Activated CD4-positive, alpha-beta memory T cell treated with anti-CD3 and anti-CD28 coated beads for 36 hours (primary cell): ENCODE measurements at regions not wholly inside any gene's neighbourhood (a gene's known extent, or its start where the extent isn't known, plus 50 kb on each side); places are given as distances from the start of the nearest gene placed in this dataset.

Source experiments
- CTCF ChIA-PET: fragments of 350-600 bp; sonication (Branson Sonifier 250); formaldehyde crosslinking; loops from one replicate; lab custom pipeline; 2021; ENCODE audit warnings: antibody characterized with exemption, inconsistent platforms; lab: Charles Lee
- POLR2A ChIA-PET: fragments of 350-600 bp; sonication (Branson Sonifier 250); formaldehyde crosslinking; loops from one replicate; lab custom pipeline; 2021; ENCODE audit warnings: antibody characterized with exemption; lab: Charles Lee
- DNase-seq: peaks from one replicate; pipeline ENCODE4 v3.0.0-alpha.2; 2020
- H3K27ac Mint-ChIP-seq: one replicate; pipeline ENCODE4 v1.8.0; 2021; ENCODE audit warnings: mixed read lengths
- H3K27me3 Mint-ChIP-seq: one replicate; pipeline ENCODE4 v1.8.0; 2021; ENCODE audit warnings: mixed read lengths
- H3K36me3 Mint-ChIP-seq: one replicate; pipeline ENCODE4 v1.8.0; 2021; ENCODE audit warnings: mixed read lengths
- H3K4me1 Mint-ChIP-seq: one replicate; pipeline ENCODE4 v1.8.0; 2021; ENCODE audit warnings: low read depth, mixed read lengths
- H3K4me3 Mint-ChIP-seq: one replicate; pipeline ENCODE4 v1.8.0; 2021; ENCODE audit warnings: mild to moderate bottlenecking, mixed read lengths
- H3K9me3 Mint-ChIP-seq: one replicate; pipeline ENCODE4 v1.8.0; 2021; ENCODE audit warnings: mixed read lengths
- intact Hi-C: fragments of 100-400 bp; cut with micrococcal nuclease; formaldehyde crosslinking; loops from one replicate; pipeline ENCODE4 v1.15.1; 2023

DNA sequence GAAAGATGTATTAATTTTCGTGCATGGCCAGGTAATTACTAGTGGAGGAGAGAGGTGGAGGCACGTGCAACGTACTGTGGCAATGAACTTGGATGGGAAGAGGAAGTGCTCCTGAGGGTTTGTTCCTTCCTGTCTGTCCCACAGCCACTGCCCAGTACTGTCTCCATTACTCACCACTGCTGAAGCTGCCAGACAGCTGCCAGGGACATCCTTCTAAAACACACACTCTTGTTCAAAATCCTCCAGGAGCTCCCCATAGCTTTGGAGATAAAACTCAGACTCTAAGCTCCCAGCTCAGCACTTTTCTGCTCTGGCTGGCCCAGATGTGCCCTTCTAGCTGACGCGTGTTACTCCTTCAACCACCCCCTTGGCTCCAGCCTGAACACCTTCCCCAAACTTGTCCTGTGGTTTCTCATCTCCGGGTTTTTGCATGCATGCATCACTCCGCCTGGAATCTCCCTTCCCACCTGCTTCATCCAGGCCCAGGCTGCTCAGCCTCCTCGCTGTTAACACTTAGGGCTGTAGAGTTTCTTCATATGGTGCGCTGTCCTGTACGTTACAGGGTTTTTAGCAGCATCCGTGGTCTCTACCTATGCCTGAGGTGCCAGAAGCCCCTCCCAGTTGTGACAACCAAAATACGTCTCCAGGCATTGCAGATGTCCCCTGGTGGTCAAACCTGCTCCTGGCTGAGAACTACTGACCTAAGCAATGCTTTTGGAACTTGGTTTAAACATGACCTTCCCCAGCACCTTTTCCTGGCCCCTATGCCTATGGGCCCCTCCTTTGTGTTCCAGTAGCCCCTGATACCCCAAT is 69.5 kb downstream of the C11orf91 start:
- ChIA-PET POLR2A (no interaction called here), CTCF (no interaction called here)
- Mint-ChIP-seq H3K27ac (no peak overlapping the region), H3K4me1 (no peaks in the 10 kb centered on the region), H3K27me3 (peaks cover 27% of the 10 kb centered on the region), H3K9me3 (peaks cover 3% of the 10 kb centered on the region), H3K4me3 (no peak overlapping the region), H3K36me3 (no peaks in the 10 kb centered on the region)
- intact Hi-C loops: no loop called here
- no peak for DNase-seq

DNA sequence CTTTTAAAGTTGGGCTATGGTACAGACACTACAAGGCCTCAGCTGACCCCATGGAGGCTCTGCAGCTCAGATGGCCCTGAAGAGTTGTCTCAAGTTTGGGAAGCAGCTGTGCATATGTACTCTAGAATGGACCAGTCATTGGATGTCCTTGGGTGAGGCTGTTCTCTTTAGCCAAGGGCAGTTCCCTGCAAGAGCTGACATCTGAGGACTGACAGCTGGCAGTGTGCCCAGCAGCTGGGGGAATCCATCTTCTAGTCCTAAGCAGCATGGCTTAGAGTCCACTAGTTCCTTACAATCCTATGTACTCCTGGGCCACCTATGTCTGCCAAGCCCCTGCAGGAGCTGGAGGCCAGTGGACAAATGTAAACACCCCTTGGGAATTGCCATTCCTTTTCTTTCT is 76.5 kb downstream of the C11orf91 start:
- peaks cover 3% of the 10 kb centered on the region for H3K27me3 Mint-ChIP-seq

DNA sequence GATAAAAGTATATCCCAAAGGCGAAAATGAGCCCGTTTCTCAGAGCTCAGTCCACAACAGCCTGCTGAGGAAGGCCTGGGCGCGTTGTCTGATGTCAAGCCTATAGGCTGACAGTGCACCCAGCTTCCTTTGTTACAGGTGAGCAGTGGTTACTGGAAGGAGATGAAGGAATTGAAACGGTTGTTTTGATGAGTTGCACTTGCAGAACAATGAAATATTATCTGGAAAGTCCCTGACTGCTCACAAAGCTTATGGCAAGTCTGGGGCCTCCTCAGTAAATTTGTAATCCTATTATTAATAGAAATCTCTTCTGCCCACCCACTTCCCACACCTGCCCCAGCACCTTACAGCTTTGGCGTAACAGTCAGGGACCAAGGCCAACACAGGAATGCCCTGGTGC is 77.8 kb downstream of the C11orf91 start:
- Mint-ChIP-seq H3K4me3 (no peak overlapping the region), H3K9me3 (no peaks in the 10 kb centered on the region), H3K27ac (no peak overlapping the region), H3K4me1 (no peaks in the 10 kb centered on the region), H3K27me3 (peaks cover 3% of the 10 kb centered on the region), H3K36me3 (no peaks in the 10 kb centered on the region)
- intact Hi-C loops: no loop called here
- peak; percentile 10 for DNase-seq
- POLR2A ChIA-PET: no interaction called here
- CTCF ChIA-PET: no interaction called here

More for the DNA sequence above, 76.5 kb downstream of the C11orf91 start:
- Mint-ChIP-seq H3K4me1 (no peaks in the 10 kb centered on the region), H3K36me3 (no peaks in the 10 kb centered on the region), H3K9me3 (no peaks in the 10 kb centered on the region), H3K4me3 (no peak overlapping the region), H3K27ac (no peak overlapping the region)
- ChIA-PET CTCF (no interaction called here), POLR2A (no interaction called here)
- intact Hi-C loops: no loop called here
- DNase-seq: no peak

DNA sequence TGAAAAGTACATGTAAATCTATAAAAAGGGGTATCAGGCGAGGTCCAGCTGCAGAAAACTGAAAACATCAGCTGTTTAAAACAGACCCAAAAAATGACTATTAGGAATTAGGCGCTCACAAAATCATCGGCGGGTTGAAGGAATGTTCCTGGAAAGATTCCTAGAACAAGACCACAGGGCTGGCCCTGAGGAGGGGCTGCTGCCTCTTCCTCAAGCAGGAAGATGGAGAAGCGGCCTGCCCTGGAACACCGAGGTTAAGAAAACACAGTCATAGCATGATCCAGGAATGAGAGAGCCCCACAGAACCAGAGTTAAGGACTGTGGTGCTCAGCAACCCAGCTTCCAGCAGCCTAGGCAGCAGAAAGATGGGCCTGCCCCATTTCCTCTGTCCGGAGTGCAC is 78.4 kb downstream of the C11orf91 start:
- no peak for DNase-seq
- H3K4me3 Mint-ChIP-seq: no peak overlapping the region
- H3K4me1 Mint-ChIP-seq: no peaks in the 10 kb centered on the region
- H3K27ac Mint-ChIP-seq: no peak overlapping the region
- intact Hi-C loops: no loop called here
- POLR2A ChIA-PET: no interaction called here
- H3K9me3 Mint-ChIP-seq: no peaks in the 10 kb centered on the region
- H3K36me3 Mint-ChIP-seq: no peaks in the 10 kb centered on the region
- CTCF ChIA-PET: no interaction called here
- H3K27me3 Mint-ChIP-seq: peaks cover 7% of the 10 kb centered on the region

DNA sequence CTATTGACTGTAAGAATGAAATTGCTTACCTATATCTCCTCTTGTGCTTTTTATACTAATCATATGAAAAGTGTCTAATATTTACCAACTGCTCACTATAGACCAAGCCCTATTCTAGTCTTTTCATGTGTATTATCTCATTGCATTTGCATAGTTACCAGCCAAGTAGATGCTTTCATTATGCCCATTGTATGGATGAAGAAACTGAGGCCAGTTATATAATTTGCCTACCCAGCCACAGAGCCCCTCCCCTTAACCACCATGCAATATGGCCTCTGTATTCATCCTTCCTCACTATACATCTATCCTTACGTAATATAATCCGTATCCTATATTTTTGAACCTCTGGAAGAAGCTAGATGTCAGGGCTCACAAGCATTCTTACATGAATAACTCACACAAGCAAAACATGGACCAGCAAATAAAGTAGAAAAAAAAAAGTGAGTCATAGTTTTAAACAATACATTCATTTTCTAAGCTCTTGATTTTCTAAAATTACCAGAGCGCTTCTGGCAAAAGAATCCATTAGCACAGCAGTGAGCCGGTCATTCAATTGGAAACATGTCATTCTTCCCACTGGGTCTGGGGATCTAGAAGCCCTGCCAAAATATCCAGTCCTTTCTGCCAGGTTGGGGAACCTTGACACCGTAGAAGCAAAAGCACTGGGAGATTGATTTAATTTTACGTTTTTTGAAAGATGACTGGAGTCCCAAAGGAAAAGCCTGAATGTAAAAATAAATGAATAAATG is 80.0 kb downstream of the C11orf91 start:
- H3K36me3 Mint-ChIP-seq: no peaks in the 10 kb centered on the region
- POLR2A ChIA-PET: no interaction called here
- intact Hi-C loops: no loop called here
- no peaks in the 10 kb centered on the region for H3K9me3 Mint-ChIP-seq
- no peaks in the 10 kb centered on the region for H3K4me1 Mint-ChIP-seq
- H3K4me3 Mint-ChIP-seq: no peak overlapping the region
- H3K27ac Mint-ChIP-seq: no peak overlapping the region
- CTCF ChIA-PET: no interaction called here
- peaks cover 8% of the 10 kb centered on the region for H3K27me3 Mint-ChIP-seq
- no peak for DNase-seq

DNA sequence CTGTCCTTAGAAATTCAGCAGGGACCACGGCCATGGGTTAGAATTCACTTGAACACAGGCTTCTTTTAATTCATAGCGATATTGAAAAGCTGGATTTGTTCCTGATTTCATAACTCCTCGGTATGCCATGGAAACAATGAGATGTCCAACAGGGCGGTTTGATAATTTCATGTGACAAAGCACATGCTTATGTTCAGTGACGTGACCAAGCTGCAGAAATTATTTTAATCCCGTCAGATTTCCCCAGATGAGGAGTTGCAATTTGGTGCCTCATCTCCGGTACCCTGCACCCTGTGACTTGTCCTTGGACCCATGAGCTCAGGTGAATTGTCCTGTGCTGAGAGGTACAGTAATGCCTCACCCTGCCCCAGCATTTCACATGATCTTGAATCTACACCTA is 81.7 kb downstream of the C11orf91 start:
- no peak for DNase-seq
- H3K36me3 Mint-ChIP-seq: no peaks in the 10 kb centered on the region
- intact Hi-C loops: no loop called here
- no peak overlapping the region for H3K27ac Mint-ChIP-seq
- POLR2A ChIA-PET: no interaction called here
- H3K9me3 Mint-ChIP-seq: no peaks in the 10 kb centered on the region
- peaks cover 8% of the 10 kb centered on the region for H3K27me3 Mint-ChIP-seq
- CTCF ChIA-PET: no interaction called here
- no peaks in the 10 kb centered on the region for H3K4me1 Mint-ChIP-seq
- H3K4me3 Mint-ChIP-seq: no peak overlapping the region

DNA sequence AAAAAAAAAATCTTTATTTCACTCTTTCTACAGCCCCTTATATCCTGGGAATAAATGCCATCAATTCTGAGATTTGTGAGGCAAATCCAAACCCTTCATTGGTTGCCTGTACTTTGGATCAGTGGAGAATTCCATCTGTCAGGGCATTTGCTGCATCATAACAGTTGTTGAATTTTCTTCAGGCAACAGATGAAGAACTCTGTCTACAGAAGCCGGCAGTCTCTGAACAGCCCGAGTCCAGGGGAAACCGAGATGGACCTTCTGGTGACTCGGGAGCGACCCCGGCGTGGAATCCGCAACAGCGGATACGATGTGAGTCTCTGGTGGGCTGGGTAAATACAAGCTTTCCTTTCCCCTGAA is 82.3 kb downstream of the C11orf91 start:
- intact Hi-C loops: no loop called here
- Mint-ChIP-seq H3K4me3 (no peak overlapping the region), H3K36me3 (no peaks in the 10 kb centered on the region), H3K27me3 (peaks cover 8% of the 10 kb centered on the region), H3K9me3 (no peaks in the 10 kb centered on the region), H3K4me1 (no peaks in the 10 kb centered on the region), H3K27ac (no peak overlapping the region)
- DNase-seq: no peak
- POLR2A ChIA-PET: no interaction called here
- CTCF ChIA-PET: no interaction called here

DNA sequence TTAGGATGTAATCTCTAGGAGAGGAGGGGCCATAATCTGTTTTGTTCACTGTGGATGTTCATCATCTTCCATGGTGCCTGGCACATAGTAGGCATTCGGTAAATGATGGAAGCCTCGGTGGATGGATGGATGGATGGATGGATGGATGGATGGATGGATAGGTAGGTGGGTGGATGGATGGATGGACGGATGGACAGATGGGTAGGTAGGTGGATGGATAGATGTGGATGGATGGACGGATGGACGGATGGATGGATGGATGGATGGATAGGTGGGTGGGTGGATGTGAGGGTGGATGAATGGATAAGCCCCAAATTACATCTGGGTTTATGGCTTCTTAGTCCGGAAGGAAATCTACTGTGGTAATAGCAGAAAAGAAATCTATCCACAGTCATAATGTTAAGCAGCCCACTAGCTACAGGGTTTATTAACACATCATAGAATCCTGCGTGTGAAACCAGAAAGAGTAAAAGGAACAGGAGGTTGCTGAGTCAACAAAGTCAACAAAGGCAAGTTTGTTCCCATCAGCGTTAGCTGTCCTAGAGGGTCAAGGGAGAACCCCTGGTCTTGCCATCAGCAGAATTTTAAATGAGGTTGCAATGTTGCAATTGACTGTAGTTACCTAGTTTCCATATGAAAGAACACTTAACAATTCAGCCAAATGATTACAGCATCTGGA is 82.8 kb downstream of the C11orf91 start:
- ChIA-PET POLR2A (interaction anchor here (0.6 kb wide), 1 partner anchor 164 kb away, joined by 3 read pairs; no protein-coding TSS in a partner anchor), CTCF (no interaction called here)
- no peaks in the 10 kb centered on the region for H3K9me3 Mint-ChIP-seq
- no peaks in the 10 kb centered on the region for H3K36me3 Mint-ChIP-seq
- no peak overlapping the region for H3K27ac Mint-ChIP-seq
- intact Hi-C loops: no loop called here
- no peaks in the 10 kb centered on the region for H3K4me1 Mint-ChIP-seq
- no peak for DNase-seq
- no peak overlapping the region for H3K4me3 Mint-ChIP-seq
- peaks cover 8% of the 10 kb centered on the region for H3K27me3 Mint-ChIP-seq

DNA sequence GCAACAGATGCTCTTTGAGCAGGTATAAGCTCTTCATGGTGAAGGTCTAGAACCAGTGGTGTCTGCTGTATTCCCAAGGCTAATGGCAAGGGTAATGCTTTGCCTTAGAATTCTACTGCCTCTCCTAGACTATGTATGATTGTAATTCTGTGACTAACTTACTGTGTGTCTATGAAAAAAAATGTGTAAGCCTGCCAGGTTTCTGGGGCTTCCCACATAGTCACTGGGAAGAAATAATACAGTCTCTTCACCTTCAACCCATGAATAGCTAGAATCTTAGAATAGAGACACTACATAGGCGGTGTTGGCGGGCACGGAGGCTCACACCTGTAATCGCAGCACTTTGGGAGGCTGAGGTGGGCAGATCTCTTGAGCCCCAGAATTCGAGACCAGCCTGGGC is 84.1 kb downstream of the C11orf91 start:
- ChIA-PET POLR2A (no interaction called here), CTCF (no interaction called here)
- intact Hi-C loops: no loop called here
- peaks cover 8% of the 10 kb centered on the region for H3K27me3 Mint-ChIP-seq
- H3K4me1 Mint-ChIP-seq: no peaks in the 10 kb centered on the region
- no peak overlapping the region for H3K4me3 Mint-ChIP-seq
- no peak overlapping the region for H3K27ac Mint-ChIP-seq
- no peak for DNase-seq
- no peaks in the 10 kb centered on the region for H3K9me3 Mint-ChIP-seq
- no peaks in the 10 kb centered on the region for H3K36me3 Mint-ChIP-seq

DNA sequence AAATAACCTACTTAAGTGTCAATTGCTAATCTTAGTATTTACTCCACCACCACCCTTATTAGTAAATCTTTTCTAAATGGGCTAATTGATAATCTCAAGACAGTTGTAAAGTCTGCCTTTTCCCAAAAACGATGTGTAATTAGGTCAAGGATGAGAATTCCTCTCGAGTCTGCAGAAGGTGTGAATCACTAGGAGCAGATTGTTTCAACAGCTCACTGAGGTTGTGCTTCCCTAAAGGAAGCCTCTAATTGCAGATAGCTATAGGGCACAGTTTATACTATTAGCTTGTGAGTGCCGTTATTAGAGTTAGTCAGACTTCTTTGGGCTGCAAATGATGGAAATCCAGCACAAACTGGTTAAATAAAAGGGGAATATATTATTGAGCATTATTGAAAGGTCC is 84.9 kb downstream of the C11orf91 start:
- Mint-ChIP-seq H3K4me1 (no peaks in the 10 kb centered on the region), H3K36me3 (no peaks in the 10 kb centered on the region), H3K9me3 (no peaks in the 10 kb centered on the region), H3K4me3 (no peak overlapping the region), H3K27ac (no peak overlapping the region), H3K27me3 (peaks cover 8% of the 10 kb centered on the region)
- CTCF ChIA-PET: no interaction called here
- no peak for DNase-seq
- intact Hi-C loops: no loop called here
- POLR2A ChIA-PET: no interaction called here

DNA sequence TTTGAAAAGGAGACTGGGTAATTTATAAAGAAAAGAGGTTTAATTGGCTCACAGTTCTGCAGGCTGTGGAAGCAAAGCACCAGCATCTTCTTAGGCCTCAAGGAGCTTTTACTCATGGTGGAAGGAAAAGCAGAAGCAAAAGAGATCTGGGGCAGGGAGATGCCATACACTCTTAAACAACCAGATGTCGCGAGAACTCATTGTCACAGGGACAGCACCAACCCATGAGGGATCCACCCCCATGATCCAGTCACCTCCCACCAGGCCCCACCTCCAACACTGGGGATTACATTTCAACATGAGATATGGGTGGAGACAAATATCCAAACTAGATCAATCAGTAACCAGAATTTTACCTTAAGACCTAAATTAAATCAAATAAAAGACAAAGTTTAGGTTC is 87.2 kb downstream of the C11orf91 start:
- Mint-ChIP-seq H3K36me3 (no peaks in the 10 kb centered on the region), H3K27me3 (peaks cover 5% of the 10 kb centered on the region), H3K27ac (no peak overlapping the region), H3K4me3 (no peak overlapping the region), H3K4me1 (no peaks in the 10 kb centered on the region), H3K9me3 (no peaks in the 10 kb centered on the region)
- DNase-seq: no peak
- intact Hi-C loops: no loop called here
- CTCF ChIA-PET: no interaction called here
- POLR2A ChIA-PET: no interaction called here

DNA sequence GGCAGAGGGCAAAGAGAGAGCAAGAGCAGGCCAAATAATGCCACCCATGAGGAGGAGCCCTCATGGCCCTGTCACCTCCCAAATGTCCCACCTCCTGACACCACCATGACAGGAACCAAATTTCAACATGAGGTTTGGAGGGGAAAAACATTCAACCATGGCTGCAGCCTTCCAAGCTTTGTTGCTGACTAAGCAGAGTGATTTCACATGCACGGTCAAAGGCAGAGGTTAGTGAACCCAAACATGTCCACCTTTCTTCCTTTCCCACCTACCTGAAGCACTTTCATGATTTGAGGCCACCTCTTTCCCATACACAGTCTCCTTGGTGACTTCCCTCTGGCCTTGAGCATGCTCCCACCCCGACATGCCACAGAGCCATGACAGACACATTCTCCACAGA is 89.7 kb downstream of the C11orf91 start:
- intact Hi-C loops: no loop called here
- POLR2A ChIA-PET: no interaction called here
- Mint-ChIP-seq H3K27ac (no peak overlapping the region), H3K9me3 (no peaks in the 10 kb centered on the region), H3K4me3 (no peak overlapping the region), H3K27me3 (no peaks in the 10 kb centered on the region), H3K36me3 (no peaks in the 10 kb centered on the region), H3K4me1 (no peaks in the 10 kb centered on the region)
- DNase-seq: no peak
- CTCF ChIA-PET: no interaction called here
